Activated naive CD8-positive, alpha-beta T cell treated with anti-CD3 and anti-CD28 coated beads for 36 hours (primary cell): ENCODE measurements at regions not wholly inside any gene's neighbourhood (a gene's known extent, or its start where the extent isn't known, plus 50 kb on each side); places are given as distances from the start of the nearest gene placed in this dataset.

Source experiments
- DNase-seq: peaks from one replicate; pipeline ENCODE4 v3.0.0; 2021
- H3K27ac Mint-ChIP-seq: one replicate; pipeline ENCODE4 v1.8.0; 2022; ENCODE audit warnings: mild to moderate bottlenecking, moderate library complexity, mixed read lengths
- H3K27me3 Mint-ChIP-seq: one replicate; pipeline ENCODE4 v1.8.0; 2022; ENCODE audit warnings: mild to moderate bottlenecking, mixed read lengths
- H3K36me3 Mint-ChIP-seq: one replicate; pipeline ENCODE4 v1.8.0; 2021; ENCODE audit warnings: mild to moderate bottlenecking, mixed read lengths
- H3K4me1 Mint-ChIP-seq: one replicate; pipeline ENCODE4 v1.8.0; 2021; ENCODE audit warnings: mixed read lengths
- H3K4me3 Mint-ChIP-seq: one replicate; pipeline ENCODE4 v1.8.0; 2022; ENCODE audit warnings: mild to moderate bottlenecking, moderate library complexity, mixed read lengths
- H3K9me3 Mint-ChIP-seq: one replicate; pipeline ENCODE4 v1.8.0; 2022; ENCODE audit warnings: mixed read lengths

GRCh38 chr3:117887031-117887430, 1147.6 kb downstream of the IGSF11 start:
- Mint-ChIP-seq H3K27me3 (no peaks in the 10 kb centered on the region), H3K4me3 (no peak overlapping the region), H3K4me1 (no peaks in the 10 kb centered on the region), H3K27ac (no peak overlapping the region), H3K36me3 (no peaks in the 10 kb centered on the region), H3K9me3 (peaks cover 4% of the 10 kb centered on the region)
- DNase-seq: no peak

GRCh38 chr3:117887901-117888300, 1146.7 kb downstream of the IGSF11 start:
- H3K27me3 Mint-ChIP-seq: no peaks in the 10 kb centered on the region

GRCh38 chr3:117892431-117892841, 1142.2 kb downstream of the IGSF11 start:
- Mint-ChIP-seq H3K9me3 (peaks cover 3% of the 10 kb centered on the region), H3K27ac (no peak overlapping the region), H3K4me3 (no peak overlapping the region), H3K36me3 (no peaks in the 10 kb centered on the region), H3K27me3 (no peaks in the 10 kb centered on the region), H3K4me1 (no peaks in the 10 kb centered on the region)
- DNase-seq: no peak

More at GRCh38 chr3:117887901-117888300, 1146.7 kb downstream of the IGSF11 start:
- Mint-ChIP-seq H3K27ac (no peak overlapping the region), H3K4me3 (no peak overlapping the region), H3K9me3 (peaks cover 3% of the 10 kb centered on the region), H3K4me1 (no peaks in the 10 kb centered on the region), H3K36me3 (no peaks in the 10 kb centered on the region)
- DNase-seq: no peak

- Mint-ChIP-seq H3K9me3 (peaks cover 3% of the 10 kb centered on the region), H3K4me1 (no peaks in the 10 kb centered on the region), H3K27ac (no peak overlapping the region), H3K4me3 (no peak overlapping the region), H3K36me3 (no peaks in the 10 kb centered on the region), H3K27me3 (no peaks in the 10 kb centered on the region)
- no peak for DNase-seq
Measured at GRCh38 chr3:117893001-117893400, 1141.6 kb downstream of the IGSF11 start.

GRCh38 chr3:117893638-117894037, 1141.0 kb downstream of the IGSF11 start:
- Mint-ChIP-seq H3K4me3 (no peak overlapping the region), H3K4me1 (no peaks in the 10 kb centered on the region), H3K27ac (no peak overlapping the region), H3K9me3 (peaks cover 3% of the 10 kb centered on the region), H3K36me3 (no peaks in the 10 kb centered on the region), H3K27me3 (no peaks in the 10 kb centered on the region)
- DNase-seq: no peak

- no peak overlapping the region for H3K4me3 Mint-ChIP-seq
- no peak overlapping the region for H3K27ac Mint-ChIP-seq
- no peak for DNase-seq
- no peaks in the 10 kb centered on the region for H3K36me3 Mint-ChIP-seq
- H3K27me3 Mint-ChIP-seq: no peaks in the 10 kb centered on the region
- no peaks in the 10 kb centered on the region for H3K4me1 Mint-ChIP-seq
- H3K9me3 Mint-ChIP-seq: peaks cover 3% of the 10 kb centered on the region
Measured at GRCh38 chr3:117898722-117899522, 1135.7 kb downstream of the IGSF11 start.

- no peak overlapping the region for H3K4me3 Mint-ChIP-seq
- no peaks in the 10 kb centered on the region for H3K4me1 Mint-ChIP-seq
Measured at GRCh38 chr3:117903226-117903625, 1131.4 kb downstream of the IGSF11 start.

GRCh38 chr3:117910820-117911521, 1123.7 kb downstream of the IGSF11 start:
- H3K9me3 Mint-ChIP-seq: no peaks in the 10 kb centered on the region
- H3K4me1 Mint-ChIP-seq: no peaks in the 10 kb centered on the region
- DNase-seq: no peak
- no peaks in the 10 kb centered on the region for H3K36me3 Mint-ChIP-seq
- H3K27ac Mint-ChIP-seq: no peak overlapping the region
- no peaks in the 10 kb centered on the region for H3K27me3 Mint-ChIP-seq
- no peak overlapping the region for H3K4me3 Mint-ChIP-seq

More at GRCh38 chr3:117903226-117903625, 1131.4 kb downstream of the IGSF11 start:
- Mint-ChIP-seq H3K27me3 (no peaks in the 10 kb centered on the region), H3K9me3 (peaks cover 3% of the 10 kb centered on the region), H3K36me3 (no peaks in the 10 kb centered on the region), H3K27ac (no peak overlapping the region)
- DNase-seq: no peak

GRCh38 chr3:117912352-117912751, 1122.3 kb downstream of the IGSF11 start:
- Mint-ChIP-seq H3K4me1 (no peaks in the 10 kb centered on the region), H3K9me3 (no peaks in the 10 kb centered on the region), H3K27me3 (no peaks in the 10 kb centered on the region), H3K4me3 (no peak overlapping the region), H3K27ac (no peak overlapping the region), H3K36me3 (no peaks in the 10 kb centered on the region)
- no peak for DNase-seq

- H3K27me3 Mint-ChIP-seq: no peaks in the 10 kb centered on the region
- no peaks in the 10 kb centered on the region for H3K36me3 Mint-ChIP-seq
- H3K4me3 Mint-ChIP-seq: no peak overlapping the region
- DNase-seq: no peak
- no peaks in the 10 kb centered on the region for H3K4me1 Mint-ChIP-seq
- H3K9me3 Mint-ChIP-seq: no peaks in the 10 kb centered on the region
- H3K27ac Mint-ChIP-seq: no peak overlapping the region
Measured at GRCh38 chr3:117914540-117915100, 1120.0 kb downstream of the IGSF11 start.

- H3K4me3 Mint-ChIP-seq: no peak overlapping the region
- DNase-seq: no peak
- H3K9me3 Mint-ChIP-seq: no peaks in the 10 kb centered on the region
- H3K36me3 Mint-ChIP-seq: no peaks in the 10 kb centered on the region
- H3K27ac Mint-ChIP-seq: no peak overlapping the region
- H3K27me3 Mint-ChIP-seq: no peaks in the 10 kb centered on the region
- H3K4me1 Mint-ChIP-seq: no peaks in the 10 kb centered on the region
Measured at GRCh38 chr3:117916839-117917238, 1117.8 kb downstream of the IGSF11 start.

- Mint-ChIP-seq H3K27ac (no peak overlapping the region), H3K27me3 (no peaks in the 10 kb centered on the region), H3K4me1 (no peaks in the 10 kb centered on the region), H3K4me3 (no peak overlapping the region), H3K36me3 (no peaks in the 10 kb centered on the region), H3K9me3 (no peaks in the 10 kb centered on the region)
- no peak for DNase-seq
Measured at GRCh38 chr3:117919621-117920020, 1115.0 kb downstream of the IGSF11 start.

GRCh38 chr3:117920253-117920898, 1114.3 kb downstream of the IGSF11 start:
- Mint-ChIP-seq H3K27me3 (no peaks in the 10 kb centered on the region), H3K9me3 (no peaks in the 10 kb centered on the region), H3K4me3 (no peak overlapping the region), H3K4me1 (no peaks in the 10 kb centered on the region), H3K36me3 (no peaks in the 10 kb centered on the region), H3K27ac (no peak overlapping the region)
- no peak for DNase-seq

GRCh38 chr3:117921411-117921810, 1113.2 kb downstream of the IGSF11 start:
- Mint-ChIP-seq H3K4me1 (no peaks in the 10 kb centered on the region), H3K36me3 (no peaks in the 10 kb centered on the region), H3K27me3 (no peaks in the 10 kb centered on the region), H3K4me3 (no peak overlapping the region), H3K27ac (no peak overlapping the region), H3K9me3 (no peaks in the 10 kb centered on the region)
- no peak for DNase-seq

- DNase-seq: no peak
- no peaks in the 10 kb centered on the region for H3K27me3 Mint-ChIP-seq
- no peaks in the 10 kb centered on the region for H3K36me3 Mint-ChIP-seq
- H3K27ac Mint-ChIP-seq: no peak overlapping the region
- no peaks in the 10 kb centered on the region for H3K4me1 Mint-ChIP-seq
- H3K9me3 Mint-ChIP-seq: no peaks in the 10 kb centered on the region
- H3K4me3 Mint-ChIP-seq: no peak overlapping the region
Measured at GRCh38 chr3:117922039-117922438, 1112.6 kb downstream of the IGSF11 start.
